ENCODE measurements at regions not wholly inside any gene's neighbourhood (a gene's known extent, or its start where the extent isn't known, plus 50 kb on each side); places are given as distances from the start of the nearest gene placed in this dataset.

DNA sequence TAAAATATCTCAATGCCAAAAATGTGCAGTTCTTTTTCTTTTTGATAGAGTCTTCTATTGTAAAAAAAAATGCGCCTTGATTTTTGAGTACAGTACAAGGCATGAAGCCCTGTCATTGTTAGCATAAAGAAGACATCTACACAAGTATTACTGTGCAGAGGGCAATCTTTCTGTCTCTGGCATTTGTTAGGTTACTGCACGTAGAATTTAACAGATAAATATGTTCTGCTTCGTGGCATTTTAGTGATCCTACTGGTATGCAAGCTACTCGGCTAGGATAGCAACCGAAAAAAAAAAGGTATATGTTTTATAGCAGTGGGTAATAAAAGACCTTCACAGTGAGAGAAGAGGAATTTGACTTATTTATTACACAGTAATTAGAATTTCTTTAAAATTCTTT, 492.9 kb upstream of the ADGRL2 start:
- intact Hi-C loops (cut with DNase I), result no loop called here
- Histone ChIP-seq H3K27ac (ENCODE audit: low read depth in 2 of 2, low read length in 2 of 2) (no peak overlapping the region), H3K27me3 (ENCODE audit: control insufficient read depth, insufficient read depth, low read length) (no peaks in the 10 kb centered on the region), H3K9me3 (ENCODE audit: control insufficient read depth in 2 of 3, insufficient read depth in 1 of 3, low read length in 3 of 3) (no peaks in the 10 kb centered on the region), H3K4me3 (ENCODE audit: low read length in 3 of 3) (peak overlapping the region in 1 of 3 donors; percentile 23), H3K9ac (ENCODE audit: low read length in 3 of 3) (no peak overlapping the region), H3K4me1 (ENCODE audit: control insufficient read depth in 2 of 3, insufficient read depth in 2 of 3, low read depth in 1 of 3, low read length in 3 of 3) (no peaks in the 10 kb centered on the region), H3K36me3 (ENCODE audit: control insufficient read depth in 2 of 3, insufficient read depth in 3 of 3, low read length in 3 of 3) (no peaks in the 10 kb centered on the region)
- DNase-seq (peak in 1 of 5 donors; percentile 15), FAIRE-seq (no peak)
- TF ChIP-seq, protein P1, sequence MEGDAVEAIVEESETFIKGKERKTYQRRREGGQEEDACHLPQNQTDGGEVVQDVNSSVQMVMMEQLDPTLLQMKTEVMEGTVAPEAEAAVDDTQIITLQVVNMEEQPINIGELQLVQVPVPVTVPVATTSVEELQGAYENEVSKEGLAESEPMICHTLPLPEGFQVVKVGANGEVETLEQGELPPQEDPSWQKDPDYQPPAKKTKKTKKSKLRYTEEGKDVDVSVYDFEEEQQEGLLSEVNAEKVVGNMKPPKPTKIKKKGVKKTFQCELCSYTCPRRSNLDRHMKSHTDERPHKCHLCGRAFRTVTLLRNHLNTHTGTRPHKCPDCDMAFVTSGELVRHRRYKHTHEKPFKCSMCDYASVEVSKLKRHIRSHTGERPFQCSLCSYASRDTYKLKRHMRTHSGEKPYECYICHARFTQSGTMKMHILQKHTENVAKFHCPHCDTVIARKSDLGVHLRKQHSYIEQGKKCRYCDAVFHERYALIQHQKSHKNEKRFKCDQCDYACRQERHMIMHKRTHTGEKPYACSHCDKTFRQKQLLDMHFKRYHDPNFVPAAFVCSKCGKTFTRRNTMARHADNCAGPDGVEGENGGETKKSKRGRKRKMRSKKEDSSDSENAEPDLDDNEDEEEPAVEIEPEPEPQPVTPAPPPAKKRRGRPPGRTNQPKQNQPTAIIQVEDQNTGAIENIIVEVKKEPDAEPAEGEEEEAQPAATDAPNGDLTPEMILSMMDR (IDR thresholded peaks at IDR 0.05; ENCODE audit: borderline replicate concordance, extremely low read depth, insufficient read depth), result no peak

DNA sequence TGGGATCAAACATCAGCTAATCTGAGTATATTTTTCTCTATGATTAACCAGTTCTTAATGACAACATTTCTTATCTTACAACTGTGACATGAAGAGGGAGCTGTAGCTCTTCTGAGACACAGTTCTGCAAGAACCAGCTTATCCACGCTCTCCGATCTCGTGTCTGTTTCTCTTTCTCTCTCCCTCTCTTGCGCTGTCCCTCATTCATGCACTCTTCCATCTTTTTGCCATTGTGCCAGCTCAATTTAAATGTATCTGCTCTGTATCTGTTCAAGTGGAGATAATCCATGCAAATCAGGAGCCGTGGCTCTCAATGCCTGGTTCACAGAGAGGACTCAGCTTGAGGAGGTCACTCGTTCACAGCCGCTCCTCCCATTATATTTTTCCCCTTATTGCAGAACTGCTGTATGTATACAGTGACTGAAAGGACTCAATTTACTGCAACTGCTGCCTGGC, 494.7 kb upstream of the ADGRL2 start:
- intact Hi-C loops (cut with DNase I), result no loop called here
- H3K4me3 ChIP-seq (ENCODE audit: low read length in 3 of 3), result peak overlapping the region; percentile 89 to 91 (median 89)
- H3K9me3 ChIP-seq (ENCODE audit: control insufficient read depth in 2 of 3, insufficient read depth in 1 of 3, low read length in 3 of 3), result no peaks in the 10 kb centered on the region
- no peaks in the 10 kb centered on the region for H3K4me1 ChIP-seq (ENCODE audit: control insufficient read depth in 2 of 3, insufficient read depth in 2 of 3, low read depth in 1 of 3, low read length in 3 of 3)
- H3K36me3 ChIP-seq (ENCODE audit: control insufficient read depth in 2 of 3, insufficient read depth in 3 of 3, low read length in 3 of 3), result no peaks in the 10 kb centered on the region
- FAIRE-seq, result peak; percentile 38
- DNase-seq, result peak in 4 of 5 donors; percentile 31 to 86 (median 56)
- TF ChIP-seq, protein P1 (IDR thresholded peaks at IDR 0.05; ENCODE audit: borderline replicate concordance, extremely low read depth, insufficient read depth), result peak; percentile 54
- no peak overlapping the region for H3K27ac ChIP-seq (ENCODE audit: low read depth in 2 of 2, low read length in 2 of 2)
- H3K27me3 ChIP-seq (ENCODE audit: control insufficient read depth, insufficient read depth, low read length), result no peaks in the 10 kb centered on the region
- H3K9ac ChIP-seq (ENCODE audit: low read length in 3 of 3), result peak overlapping the region in 2 of 3 donors; percentile 72 to 87

DNA sequence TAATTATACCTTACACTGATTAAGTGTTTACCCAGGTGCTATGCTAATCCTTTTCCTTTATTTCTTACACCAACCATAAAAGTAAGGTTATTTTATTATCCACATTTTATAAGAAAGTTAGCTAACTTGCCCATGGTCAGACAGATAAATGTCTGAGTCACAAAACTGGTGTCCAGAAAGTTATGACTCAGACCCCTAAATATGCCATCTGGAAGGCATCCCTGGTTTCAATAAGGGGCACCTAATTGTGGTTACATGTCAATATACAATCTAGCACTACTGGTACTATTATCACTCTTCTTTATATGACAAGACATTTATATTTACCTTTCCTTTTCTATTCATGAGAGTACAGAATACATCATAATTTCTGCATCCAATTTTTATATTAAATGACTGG, 496.5 kb upstream of the ADGRL2 start:
- TF ChIP-seq, protein P1 (IDR thresholded peaks at IDR 0.05; ENCODE audit: borderline replicate concordance, extremely low read depth, insufficient read depth), result no peak
- FAIRE-seq (no peak), DNase-seq (no peak)
- H3K9ac ChIP-seq (ENCODE audit: low read length in 3 of 3), result no peak overlapping the region
- H3K4me1 ChIP-seq (ENCODE audit: control insufficient read depth in 2 of 3, insufficient read depth in 2 of 3, low read depth in 1 of 3, low read length in 3 of 3), result no peaks in the 10 kb centered on the region
- H3K27ac ChIP-seq (ENCODE audit: low read depth in 2 of 2, low read length in 2 of 2), result no peak overlapping the region
- H3K4me3 ChIP-seq (ENCODE audit: low read length in 3 of 3), result no peak overlapping the region
- no peaks in the 10 kb centered on the region for H3K27me3 ChIP-seq (ENCODE audit: control insufficient read depth, insufficient read depth, low read length)
- H3K36me3 ChIP-seq (ENCODE audit: control insufficient read depth in 2 of 3, insufficient read depth in 3 of 3, low read length in 3 of 3), result no peaks in the 10 kb centered on the region
- intact Hi-C loops (cut with DNase I), result no loop called here
- H3K9me3 ChIP-seq (ENCODE audit: control insufficient read depth in 2 of 3, insufficient read depth in 1 of 3, low read length in 3 of 3), result no peaks in the 10 kb centered on the region

DNA sequence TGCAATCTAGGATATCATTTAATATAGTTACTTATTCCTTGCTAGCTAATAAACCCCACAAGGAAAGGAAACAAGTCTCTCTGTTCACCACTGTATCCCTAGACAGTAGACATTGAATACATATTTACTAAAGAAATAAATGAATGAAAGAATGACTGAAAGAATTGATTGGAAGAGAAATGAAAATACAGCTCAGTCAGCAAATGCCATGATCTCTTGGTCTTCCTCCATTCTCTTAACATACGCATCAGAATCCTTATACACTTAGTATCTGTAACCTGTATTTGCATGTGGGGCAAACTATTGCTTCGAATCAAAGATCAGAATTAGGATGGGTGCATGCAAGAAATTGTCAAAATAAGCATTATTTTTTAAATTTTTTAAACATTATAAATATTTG, 500.8 kb upstream of the ADGRL2 start:
- FAIRE-seq, result no peak
- Histone ChIP-seq H3K27ac (ENCODE audit: low read depth in 2 of 2, low read length in 2 of 2) (no peak overlapping the region), H3K4me3 (ENCODE audit: low read length in 3 of 3) (no peak overlapping the region), H3K9me3 (ENCODE audit: control insufficient read depth in 2 of 3, insufficient read depth in 1 of 3, low read length in 3 of 3) (no peaks in the 10 kb centered on the region), H3K36me3 (ENCODE audit: control insufficient read depth in 2 of 3, insufficient read depth in 3 of 3, low read length in 3 of 3) (no peaks in the 10 kb centered on the region), H3K9ac (ENCODE audit: low read length in 3 of 3) (no peak overlapping the region), H3K27me3 (ENCODE audit: control insufficient read depth, insufficient read depth, low read length) (no peaks in the 10 kb centered on the region), H3K4me1 (ENCODE audit: control insufficient read depth in 2 of 3, insufficient read depth in 2 of 3, low read depth in 1 of 3, low read length in 3 of 3) (no peaks in the 10 kb centered on the region)
- intact Hi-C loops (cut with DNase I), result no loop called here
- TF ChIP-seq, protein P1 (IDR thresholded peaks at IDR 0.05; ENCODE audit: borderline replicate concordance, extremely low read depth, insufficient read depth), result no peak
- DNase-seq, result no peak

Data from kidney (tissue), 13 donors.